HUDEP-2 (cell line): ENCODE measurements at regions not wholly inside any gene's neighbourhood (a gene's known extent, or its start where the extent isn't known, plus 50 kb on each side); places are given as distances from the start of the nearest gene placed in this dataset.

Experiments
- DNase-seq, 76 experiments: peaks; one replicate each; lab custom pipeline; 2025; ENCODE audit not compliant: unreplicated experiment in 76 of 76; lab: John Stamatoyannopoulos, UW

DNA sequence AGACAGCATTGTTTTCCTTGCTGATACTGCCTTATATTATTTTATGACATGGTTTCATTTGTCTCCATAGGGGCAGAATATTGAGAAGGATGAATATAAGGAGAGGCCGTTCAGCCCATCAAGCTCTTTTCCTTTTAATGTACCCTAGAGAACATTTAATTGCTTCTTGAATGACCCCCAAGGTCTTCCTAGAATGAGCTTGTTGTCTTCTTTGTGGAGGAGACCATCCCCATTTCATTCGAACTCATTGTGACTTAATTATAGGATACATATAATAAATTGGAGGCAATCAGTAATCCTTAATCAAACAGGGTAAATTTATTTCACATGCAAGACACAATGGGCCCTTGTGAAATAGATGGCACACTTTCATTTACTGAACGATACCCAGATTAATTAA lies 231.3 kb downstream of the MDFIC start:
- DNase-seq, result no peak

DNA sequence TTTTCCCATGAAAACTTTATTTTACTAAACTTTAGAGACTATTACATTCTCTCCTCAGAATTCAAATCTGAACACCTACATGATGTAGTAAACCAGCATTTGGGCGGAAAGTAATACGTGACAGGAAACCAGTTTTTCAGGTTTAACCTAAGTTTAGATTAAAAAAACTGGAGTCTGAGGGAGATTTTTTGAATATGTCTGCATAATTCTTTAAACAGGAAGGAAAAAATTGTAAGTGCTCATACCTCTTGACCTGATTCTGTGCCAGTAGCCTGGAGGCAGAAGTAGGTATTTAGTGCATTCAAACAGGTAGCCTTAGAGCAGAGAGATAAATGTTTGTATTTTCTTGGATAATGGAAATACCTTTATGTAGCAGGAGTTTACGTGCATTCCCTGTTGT lies 224.3 kb downstream of the MDFIC start:
- no peak for DNase-seq

DNA sequence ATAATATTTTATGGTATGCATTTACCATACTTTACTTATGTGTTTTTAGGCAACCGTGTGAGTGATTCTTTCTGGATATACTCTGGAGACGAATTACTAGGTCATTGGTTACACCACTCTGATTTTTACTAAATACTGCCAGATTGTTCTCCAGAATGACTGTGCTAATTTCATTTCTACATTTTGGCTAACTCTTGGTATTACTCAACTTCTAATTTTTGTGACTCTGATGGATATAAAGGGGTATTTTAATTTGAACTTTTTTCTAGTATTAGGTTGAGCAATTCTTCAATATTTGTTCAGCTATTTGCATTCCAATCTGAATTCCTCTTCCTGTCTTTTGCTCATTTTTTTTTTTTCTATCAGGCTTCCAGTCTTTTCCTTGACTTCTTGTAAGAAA lies 223.6 kb downstream of the MDFIC start:
- no peak for DNase-seq

DNA sequence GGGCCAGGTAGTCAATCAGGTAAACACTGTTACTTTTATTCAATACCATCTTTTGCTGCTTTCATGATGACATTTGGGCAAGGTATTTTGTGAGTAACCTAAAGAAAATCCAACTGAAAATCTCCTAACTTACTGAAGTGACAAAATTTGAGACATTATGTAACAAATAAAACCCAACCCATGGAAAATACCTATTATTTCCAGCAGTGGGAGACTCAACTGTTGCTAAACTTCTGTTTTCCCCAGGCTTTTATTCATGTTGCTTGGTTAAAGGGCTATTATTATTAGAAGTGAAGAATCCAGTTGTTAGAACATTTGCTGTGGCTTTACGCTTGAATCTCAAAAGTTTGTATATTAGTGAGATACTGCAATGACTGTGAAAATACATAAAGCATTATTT lies 215.9 kb downstream of the MDFIC start:
- no peak for DNase-seq

DNA sequence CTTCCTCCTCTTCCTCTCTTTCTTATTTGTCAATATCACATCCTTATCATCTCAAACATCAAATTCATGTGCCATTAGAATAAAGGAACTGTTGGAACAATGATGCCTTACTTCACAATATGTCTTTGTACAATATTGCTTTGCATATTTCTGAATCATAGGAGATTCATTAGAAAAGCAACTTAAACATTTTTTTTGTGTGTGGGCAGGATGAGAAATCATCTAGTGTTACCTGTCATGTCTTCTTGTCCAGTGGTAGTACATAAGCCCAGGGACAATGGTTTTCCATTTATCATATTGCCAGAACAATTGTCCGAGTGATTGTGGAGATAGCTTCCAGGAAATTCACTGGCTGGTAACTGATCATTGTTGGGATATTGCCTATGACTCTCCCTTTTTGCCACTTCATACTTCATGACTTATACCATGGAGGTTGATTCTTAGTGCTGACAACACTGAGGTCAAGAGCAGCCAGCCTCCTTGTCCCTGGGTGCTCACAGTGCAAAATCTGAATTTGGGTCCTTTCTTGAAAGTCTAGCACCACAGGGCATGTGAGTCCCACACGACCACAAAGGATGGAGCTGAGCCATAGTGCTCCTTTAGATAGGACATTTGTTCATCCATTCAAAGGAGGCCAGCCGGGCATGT lies 215.0 kb downstream of the MDFIC start:
- no peak for DNase-seq

DNA sequence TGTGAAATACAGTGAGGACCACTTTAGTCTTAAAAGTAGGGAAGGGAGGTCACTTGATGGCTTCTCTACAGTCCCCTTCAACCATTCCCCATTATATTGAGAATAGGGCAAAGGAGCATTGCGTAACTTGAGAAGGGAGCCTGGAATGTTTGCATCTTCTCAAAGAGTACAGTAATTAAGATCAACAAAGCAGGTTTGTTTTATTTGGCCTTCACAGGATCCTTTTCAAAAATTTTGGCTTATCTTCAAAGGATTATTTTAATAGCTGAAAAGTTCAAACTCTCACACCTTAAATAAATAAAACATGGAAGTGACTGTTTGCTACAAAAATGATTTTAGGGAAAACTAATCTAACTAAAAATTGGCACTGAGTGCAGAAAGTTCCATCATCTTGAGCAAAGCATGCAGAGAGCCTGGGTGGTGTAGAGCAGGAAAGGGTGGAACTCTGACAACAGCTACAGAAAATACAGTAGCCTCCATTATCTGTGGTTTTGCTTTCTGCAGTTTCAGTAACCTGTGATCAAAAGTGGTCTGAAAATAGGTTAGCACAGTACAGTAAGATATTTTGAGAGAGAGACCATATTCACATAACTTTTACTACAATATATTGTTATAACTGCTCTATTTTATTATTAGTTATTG lies 214.0 kb downstream of the MDFIC start:
- DNase-seq, result no peak

DNA sequence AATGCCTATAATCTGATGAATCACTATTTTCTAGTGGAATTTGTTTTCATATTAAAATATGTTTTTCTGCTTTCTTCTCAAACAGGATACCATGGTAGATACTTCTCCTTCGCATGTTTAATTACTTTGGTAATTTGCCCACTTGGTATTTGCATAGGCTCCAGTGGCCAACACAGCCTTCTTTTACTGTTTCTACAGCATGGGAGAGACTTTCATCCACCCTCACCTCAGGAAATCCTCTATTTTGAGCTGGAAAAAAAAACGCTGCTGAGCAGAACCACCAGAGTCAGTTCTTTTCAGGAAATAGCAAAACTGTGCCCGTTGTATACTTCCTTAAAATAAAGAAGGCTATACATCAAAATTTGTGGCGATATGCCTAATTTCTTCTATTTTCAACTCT lies 213.3 kb downstream of the MDFIC start:
- no peak for DNase-seq

DNA sequence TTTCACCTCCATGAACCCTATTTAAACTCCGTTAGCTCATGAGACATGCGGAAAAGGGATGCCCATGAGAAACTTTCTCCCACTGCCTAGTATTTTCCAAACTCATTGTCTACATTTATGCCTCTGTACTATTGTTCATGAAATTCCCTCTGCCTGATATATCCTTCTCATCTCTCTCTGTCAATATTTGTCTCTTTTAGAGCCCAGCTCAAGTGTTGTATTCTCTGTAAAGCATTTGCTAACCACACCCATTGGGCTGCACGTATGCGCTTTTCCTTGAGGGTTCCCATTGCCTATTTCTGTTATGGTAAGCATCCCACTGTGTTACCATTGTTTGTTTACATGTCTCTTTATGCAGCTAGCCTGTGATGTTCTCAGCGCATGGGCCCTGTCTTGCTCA lies 211.4 kb downstream of the MDFIC start:
- DNase-seq, result no peak

DNA sequence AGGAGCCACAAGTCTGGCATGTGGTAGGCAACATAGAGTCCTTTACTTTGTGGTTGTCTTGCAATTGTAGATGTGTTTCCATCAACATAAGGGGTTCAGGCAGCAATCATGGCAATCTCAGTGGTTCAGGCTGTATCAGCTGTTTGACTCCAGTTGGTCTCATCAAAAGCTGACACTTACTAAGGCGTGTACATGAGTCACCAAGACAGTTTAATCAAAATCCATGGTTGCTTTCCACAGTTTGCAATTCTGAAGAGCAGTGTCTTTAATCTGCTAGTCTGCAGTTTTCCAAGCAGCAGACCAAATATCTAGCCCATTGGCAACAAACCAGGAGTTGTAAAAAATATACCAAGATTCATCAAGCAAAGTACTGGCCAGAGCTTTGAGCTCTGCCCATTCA lies 210.2 kb downstream of the MDFIC start:
- no peak for DNase-seq

DNA sequence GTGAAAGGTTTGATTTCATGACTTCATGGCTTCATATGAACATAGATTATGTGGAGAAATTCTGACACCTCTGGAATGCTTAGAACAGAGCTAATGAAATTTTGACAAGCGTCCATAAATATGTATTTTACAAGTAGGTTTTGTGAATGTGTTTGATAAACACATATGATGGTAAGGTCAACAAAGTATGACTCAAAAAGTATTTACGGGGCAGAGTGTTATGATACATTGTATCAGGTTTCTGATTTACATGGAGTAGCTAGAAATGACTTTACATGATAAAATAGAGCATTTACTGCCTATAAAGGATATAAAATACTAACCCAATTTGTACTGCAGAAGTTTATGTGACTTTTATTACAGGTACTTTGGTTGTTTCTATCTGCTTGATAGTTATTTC lies 206.3 kb downstream of the MDFIC start:
- DNase-seq, result no peak

DNA sequence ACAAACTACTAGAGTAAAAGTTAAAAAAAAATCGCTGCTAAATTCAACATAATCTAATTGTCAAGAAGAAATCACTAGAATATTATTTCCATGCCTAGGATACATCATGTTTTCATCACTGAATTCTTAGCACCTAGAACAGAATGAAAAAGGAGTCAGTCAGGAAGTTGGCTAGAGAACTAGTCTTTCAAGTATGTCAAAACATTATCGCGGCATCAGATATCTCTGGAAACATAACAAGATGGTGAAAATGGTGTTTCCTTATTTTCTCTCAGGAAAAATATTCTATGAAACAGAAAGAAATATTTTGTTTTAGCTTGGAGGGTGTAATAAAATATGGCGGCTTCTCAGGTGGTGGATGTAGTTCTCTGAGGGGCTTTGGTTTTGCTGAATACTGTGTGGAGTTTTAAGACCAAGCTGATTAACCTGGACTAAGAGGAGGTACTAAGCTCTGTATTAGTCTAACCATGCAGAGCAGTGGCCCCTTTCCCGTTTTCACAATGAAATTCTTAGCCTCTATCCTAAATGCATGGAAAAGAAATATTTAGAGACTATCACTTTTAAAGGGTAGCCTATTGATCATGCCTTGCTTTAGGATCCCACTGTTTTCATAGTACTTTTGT lies 205.6 kb downstream of the MDFIC start:
- DNase-seq, result no peak

DNA sequence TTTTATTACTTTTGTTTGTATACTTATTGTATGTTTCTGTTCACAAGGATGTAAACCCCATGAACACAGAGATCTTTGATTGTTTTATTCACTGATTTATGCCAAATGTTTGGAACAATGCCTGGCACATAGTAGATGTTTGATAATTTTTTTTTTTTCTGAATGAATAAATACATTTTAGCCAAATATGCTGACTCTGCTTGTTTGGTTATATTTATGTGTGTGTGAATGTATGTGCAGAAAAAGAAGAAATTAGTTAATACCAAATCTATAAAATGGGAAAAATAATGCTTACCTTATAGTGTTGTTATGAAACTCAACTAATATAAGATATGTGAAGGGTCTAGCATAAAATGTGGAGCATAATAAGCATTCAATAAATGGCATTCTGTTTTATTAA lies 203.9 kb downstream of the MDFIC start:
- no peak for DNase-seq

DNA sequence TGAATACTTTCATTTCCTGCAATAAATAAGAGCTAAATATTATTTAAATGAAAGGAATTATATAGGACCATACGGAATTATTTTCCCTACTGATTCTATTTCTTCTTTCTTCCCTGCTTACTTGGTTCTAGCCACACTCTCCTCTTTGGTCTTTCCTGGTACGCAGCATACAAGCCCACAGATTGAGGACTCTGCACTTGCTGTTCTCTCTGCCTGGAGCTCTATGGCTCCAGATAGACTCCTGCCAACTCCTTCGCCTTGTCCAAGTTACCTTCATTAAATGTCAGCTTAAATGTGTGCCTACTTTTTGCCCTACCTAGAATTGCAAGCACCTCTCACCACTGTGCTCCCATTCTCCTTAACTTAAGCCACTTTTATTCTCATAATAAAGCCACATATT lies 203.4 kb downstream of the MDFIC start:
- DNase-seq, result no peak

DNA sequence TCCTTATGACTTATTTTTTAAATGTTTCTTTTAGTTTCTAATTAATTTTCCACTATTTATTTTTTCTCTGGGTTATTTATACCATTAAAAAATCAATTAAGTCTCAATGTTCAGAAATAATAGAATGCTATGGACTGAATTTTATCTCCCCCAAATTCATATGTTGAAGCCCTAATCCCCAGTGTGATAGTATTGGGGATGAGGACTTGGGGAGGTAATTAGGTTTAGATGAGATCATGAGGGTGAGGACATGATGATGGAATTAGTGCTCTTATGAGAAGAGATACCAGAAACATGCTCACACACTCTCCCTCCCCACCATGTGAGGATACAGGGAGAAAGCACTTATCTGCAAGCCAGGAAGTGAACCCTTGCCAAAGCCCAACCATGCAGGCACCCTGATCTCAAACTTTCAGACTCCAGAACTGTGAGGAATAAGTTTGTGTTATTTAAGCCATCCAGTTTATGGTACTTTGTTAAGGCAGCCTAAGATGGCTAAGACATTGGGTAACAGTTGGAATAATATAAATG lies 202.6 kb downstream of the MDFIC start:
- no peak for DNase-seq

DNA sequence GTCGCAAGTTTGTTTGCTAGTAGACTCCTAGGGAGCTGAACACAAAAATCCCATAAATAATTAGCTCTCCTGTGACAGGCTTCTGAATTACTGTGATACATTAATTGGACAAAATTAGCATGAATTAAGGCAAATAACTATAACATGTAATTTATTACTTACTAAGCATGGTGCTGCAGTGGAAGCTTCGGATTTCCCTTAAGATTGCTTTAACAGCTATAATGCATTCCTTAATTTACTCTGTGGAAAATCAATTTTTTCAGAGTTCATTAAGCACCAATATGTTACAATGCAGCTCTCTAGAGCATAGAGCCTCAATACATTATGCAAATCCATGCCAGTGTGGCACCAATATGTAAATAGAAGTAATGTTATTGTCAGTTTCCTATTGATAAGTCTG lies 201.5 kb downstream of the MDFIC start:
- DNase-seq, result no peak

DNA sequence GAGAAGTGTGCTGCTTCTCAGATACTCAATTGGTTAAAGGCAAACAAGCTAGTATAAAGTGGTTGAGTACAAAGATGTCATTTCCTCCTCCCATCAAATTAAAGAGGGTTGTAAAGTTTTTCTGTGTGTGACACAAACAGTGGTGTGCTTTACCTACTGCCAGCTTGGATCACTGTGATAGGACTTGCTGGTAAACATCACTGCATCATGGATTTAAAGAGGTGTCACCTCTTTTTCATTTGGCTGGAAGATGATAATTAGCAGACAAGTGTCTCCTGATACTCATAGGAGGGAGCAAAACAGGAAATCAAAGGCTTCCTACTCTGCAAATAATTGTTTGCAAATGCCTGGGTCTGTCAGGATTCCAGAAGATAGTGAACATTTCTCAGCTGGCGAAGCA lies 200.5 kb downstream of the MDFIC start:
- DNase-seq, result no peak

DNA sequence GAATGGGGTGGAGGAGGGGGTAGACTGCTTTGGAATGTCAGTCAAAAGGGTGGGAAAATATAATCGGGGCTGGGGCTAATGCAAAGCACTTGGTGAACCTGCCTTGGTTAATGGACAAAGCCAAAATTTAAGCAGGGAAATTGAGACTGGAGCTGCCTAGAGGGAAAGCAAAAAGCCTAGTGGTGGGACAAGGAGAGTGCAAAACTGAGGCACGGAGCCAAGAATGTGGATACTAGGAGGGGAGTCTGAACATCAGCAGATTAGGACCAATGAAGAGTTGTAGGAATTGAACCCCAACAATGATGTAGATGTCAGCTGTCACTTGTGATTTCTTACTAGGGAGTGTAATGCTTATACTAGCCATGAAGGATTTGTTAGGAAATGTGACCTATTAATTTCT lies 195.9 kb downstream of the MDFIC start:
- no peak for DNase-seq

DNA sequence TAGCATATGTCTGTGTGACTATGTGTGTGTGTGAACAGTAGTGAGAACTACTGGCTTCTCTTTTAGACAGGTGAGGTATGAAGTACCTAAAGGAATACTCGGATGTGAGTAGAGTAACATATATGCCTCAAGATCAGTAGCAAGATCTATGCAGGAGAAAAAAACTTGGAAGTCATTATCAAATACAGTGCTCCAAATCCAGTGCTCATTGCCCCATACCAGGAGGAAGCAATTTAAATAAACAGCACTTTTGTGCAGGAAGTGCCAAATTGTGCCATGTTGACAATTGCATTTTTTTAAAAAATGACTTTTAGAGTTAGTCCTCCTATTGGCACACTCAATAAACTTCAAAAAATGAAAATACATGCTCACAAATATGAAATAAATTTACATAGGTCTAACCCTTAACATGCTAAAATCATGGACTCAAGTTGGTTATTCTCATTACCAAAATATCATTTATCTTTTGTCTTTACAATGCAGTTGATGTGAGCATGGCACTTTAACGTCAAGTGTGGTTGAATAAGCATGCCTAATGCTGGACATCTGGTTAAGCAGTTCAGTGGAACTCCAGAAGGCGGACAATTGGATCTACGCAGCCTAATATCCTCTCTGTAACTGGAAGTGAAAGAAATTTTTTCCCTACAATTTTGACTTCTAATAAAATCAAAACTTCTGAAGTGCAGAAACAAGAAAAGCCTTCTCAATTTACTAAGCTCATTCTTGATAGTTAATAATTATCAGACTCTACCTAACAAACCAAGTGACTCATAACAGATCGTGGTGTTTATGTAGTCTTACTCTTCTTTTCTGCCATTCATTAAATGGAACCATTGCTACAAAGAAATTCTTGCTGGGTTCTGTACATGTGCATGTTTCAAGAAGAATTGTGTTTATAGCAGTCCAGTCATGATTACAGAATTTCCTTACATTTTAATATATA lies 195.2 kb downstream of the MDFIC start:
- no peak for DNase-seq

DNA sequence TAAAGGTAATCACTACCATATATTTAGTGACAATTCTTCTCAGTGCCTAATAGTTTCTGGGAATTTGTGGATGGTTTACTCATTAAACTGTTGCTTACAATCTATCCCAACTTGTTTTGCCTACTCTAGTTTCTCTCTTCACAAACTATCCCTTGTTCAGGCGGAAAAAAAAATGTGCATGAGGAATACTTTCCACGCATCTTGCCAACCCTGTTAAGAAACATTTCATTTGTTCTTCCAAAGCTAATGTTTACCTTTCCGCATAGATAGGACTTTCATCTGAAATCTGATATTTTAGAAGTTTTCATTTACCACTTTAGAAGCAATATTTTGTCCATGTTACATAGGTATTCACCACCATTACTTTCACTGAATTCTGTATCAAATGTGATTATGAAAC lies 191.9 kb downstream of the MDFIC start:
- DNase-seq, result no peak

DNA sequence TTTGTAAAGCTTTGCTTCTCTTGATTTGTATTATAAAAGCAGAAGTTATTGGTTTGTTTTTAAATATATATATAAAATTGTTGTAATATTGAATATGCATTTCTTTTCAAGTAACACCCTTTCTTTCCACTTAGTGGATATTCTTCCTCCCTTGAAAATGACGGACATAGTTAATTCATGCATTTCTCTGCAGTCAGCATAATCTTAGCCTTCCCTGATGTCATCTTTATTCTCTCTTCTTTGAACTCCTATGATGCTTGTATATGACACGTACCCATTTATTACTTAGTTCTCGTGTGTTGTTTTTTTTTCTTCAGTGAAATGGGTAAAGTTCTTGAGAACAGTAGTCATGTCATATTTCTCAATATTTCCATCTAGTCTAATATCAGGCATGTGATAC lies 191.2 kb downstream of the MDFIC start:
- DNase-seq, result no peak

DNA sequence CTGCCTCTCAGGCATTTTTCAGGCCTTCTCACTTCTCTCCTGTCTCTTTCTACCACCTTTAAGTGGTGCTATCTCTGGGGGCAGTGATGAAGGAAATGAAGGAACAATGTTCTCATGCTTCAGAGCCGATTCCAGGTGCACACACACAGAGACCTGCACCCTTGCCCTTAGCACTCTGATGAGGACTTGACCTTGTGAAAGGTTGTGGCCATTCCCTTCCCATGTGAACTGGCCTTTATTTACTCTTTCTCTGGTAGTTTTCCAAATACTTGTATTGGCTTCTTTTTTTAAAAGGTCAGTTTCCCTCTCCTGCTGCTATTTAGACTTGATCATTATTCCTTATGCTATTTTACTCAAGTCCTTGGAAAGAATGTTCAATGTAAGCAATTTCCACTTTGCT lies 188.6 kb downstream of the MDFIC start:
- no peak for DNase-seq
